Heart left ventricle (tissue), 13 donors: ENCODE measurements at regions not wholly inside any gene's neighbourhood (a gene's known extent, or its start where the extent isn't known, plus 50 kb on each side); places are given as distances from the start of the nearest gene placed in this dataset.

Experiments used
- POLR2A ChIP-seq, 2 donors: fragments of 450-650 bp; IDR thresholded peaks; one replicate each; pipeline ENCODE4 v1.6.1; 2017; ENCODE audit warnings: antibody characterized with exemption in 2 of 2, mild to moderate bottlenecking in 2 of 2, moderate library complexity in 2 of 2
- TF ChIP-seq, protein P1 (sequence below), 12 donors: fragments of 200-600 bp; sonication (generic) in 4 of 12; IDR thresholded peaks; one replicate each; pipeline versions ENCODE4 v1.5.0 to v1.8.0; 2018 to 2022; ENCODE audit warnings: antibody characterized with exemption in 12 of 12, mild to moderate bottlenecking in 5 of 12
- donor health status: ischemic (EF 13 %, LVEDD 7.1; RV severe dilation, severe dysfunction).
- donor health status: DM: no; HTN: yes; CAD: no.
- donor health status: DM: no; HTN: no; CAD: no.
- donor health status: ischemic (EF 25% LVEDD 6.9; RV normal size, moderate dysfunction).
- donor health status: ischemic (EF 25% LVEDD 5.7; RV mildly dilated, moderate dysfunction).
- donor health status: ischemic (EF 35%, LVEDD 5.7; RV mildly dilated, moderate dysfunction).
- donor health status: nonischemic (EF 11% LVEDD 7.7; RV severe dilation, severe dysfunction).
- donor health status: DM: yes; HTN: yes; CAD: no.
- donor health status: PGD.
- donor health status: ischemic (EF 29% LVEDD 5.4; RV normal size, mild dysfunction).
- donor health status: nonischemic (EF 23%, LVEDD 6.1; RV moderate dilation, normal function).

- TF ChIP-seq, protein P1, sequence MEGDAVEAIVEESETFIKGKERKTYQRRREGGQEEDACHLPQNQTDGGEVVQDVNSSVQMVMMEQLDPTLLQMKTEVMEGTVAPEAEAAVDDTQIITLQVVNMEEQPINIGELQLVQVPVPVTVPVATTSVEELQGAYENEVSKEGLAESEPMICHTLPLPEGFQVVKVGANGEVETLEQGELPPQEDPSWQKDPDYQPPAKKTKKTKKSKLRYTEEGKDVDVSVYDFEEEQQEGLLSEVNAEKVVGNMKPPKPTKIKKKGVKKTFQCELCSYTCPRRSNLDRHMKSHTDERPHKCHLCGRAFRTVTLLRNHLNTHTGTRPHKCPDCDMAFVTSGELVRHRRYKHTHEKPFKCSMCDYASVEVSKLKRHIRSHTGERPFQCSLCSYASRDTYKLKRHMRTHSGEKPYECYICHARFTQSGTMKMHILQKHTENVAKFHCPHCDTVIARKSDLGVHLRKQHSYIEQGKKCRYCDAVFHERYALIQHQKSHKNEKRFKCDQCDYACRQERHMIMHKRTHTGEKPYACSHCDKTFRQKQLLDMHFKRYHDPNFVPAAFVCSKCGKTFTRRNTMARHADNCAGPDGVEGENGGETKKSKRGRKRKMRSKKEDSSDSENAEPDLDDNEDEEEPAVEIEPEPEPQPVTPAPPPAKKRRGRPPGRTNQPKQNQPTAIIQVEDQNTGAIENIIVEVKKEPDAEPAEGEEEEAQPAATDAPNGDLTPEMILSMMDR (IDR thresholded peaks at IDR 0.05), result no peak
- TF ChIP-seq POLR2A (IDR thresholded peaks at IDR 0.05), result no peak
Observed at GRCh38 chr3:159250961-159251360, 449.1 kb downstream of the MFSD1 start.
